ENCODE measurements at regions not wholly inside any gene's neighbourhood (a gene's known extent, or its start where the extent isn't known, plus 50 kb on each side); places are given as distances from the start of the nearest gene placed in this dataset.

DNA sequence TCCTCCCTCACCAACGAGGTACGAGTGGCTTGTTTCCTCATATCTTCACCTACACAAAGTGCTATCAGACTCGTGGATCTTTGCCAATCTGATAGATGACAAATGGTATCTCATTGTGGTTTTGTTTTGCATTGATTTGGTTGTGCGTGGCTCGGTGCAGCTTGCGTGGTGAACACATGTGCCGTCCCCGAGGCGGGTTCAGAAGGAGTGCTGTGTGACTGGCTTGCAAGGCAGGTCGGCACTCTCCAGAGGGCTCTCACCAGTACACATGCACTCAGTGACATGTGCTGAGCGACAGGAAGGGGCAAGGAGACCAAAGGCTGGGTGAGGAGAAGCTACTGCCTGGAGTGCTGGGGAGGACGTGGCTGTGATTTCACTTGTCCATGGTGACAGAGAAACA, 95.3 kb upstream of the PITX1 start:
- TF ChIP-seq CTCF (IDR thresholded peaks at IDR 0.05) (no peak), POLR2A (IDR thresholded peaks at IDR 0.05) (no peak)

All from breast epithelium (tissue), 3 donors.